ENCODE measurements at regions not wholly inside any gene's neighbourhood (a gene's known extent, or its start where the extent isn't known, plus 50 kb on each side); places are given as distances from the start of the nearest gene placed in this dataset.

GRCh38 chr3:22671848-22672247 lies 531.3 kb upstream of the UBE2E2 start:
- H3K9me3 Mint-ChIP-seq (ENCODE audit: low read depth, unreplicated experiment), result peaks cover 3% of the 10 kb centered on the region
- no peaks in the 10 kb centered on the region for H3K36me3 Mint-ChIP-seq (ENCODE audit: insufficient read depth, unreplicated experiment)
- no peak for TF ChIP-seq CTCF (IDR thresholded peaks at IDR 0.05; ENCODE audit: unreplicated experiment)
- DNase-seq, result no peak
- no TSS peak for BruUV-seq (replicated peaks)
- CTCF ChIA-PET, result no interaction called here
- H3K27ac Mint-ChIP-seq (ENCODE audit: unreplicated experiment), result no peak overlapping the region
- intact Hi-C loops (cut with micrococcal nuclease; ENCODE audit: unreplicated experiment), result loop anchor here (5.0 kb wide), 1 partner anchor 110 kb away; no protein-coding TSS in a partner anchor
- no peak overlapping the region for H3K4me3 Mint-ChIP-seq (ENCODE audit: low read depth, unreplicated experiment)
- H3K27me3 Mint-ChIP-seq (ENCODE audit: unreplicated experiment), result no peaks in the 10 kb centered on the region
- no peaks in the 10 kb centered on the region for H3K4me1 Mint-ChIP-seq (ENCODE audit: low read depth, unreplicated experiment)

- H3K27ac Mint-ChIP-seq (ENCODE audit: unreplicated experiment), result no peak overlapping the region
- H3K9me3 Mint-ChIP-seq (ENCODE audit: low read depth, unreplicated experiment), result peaks cover 7% of the 10 kb centered on the region
- H3K36me3 Mint-ChIP-seq (ENCODE audit: insufficient read depth, unreplicated experiment), result no peaks in the 10 kb centered on the region
- no peaks in the 10 kb centered on the region for H3K4me1 Mint-ChIP-seq (ENCODE audit: low read depth, unreplicated experiment)
- intact Hi-C loops (cut with micrococcal nuclease; ENCODE audit: unreplicated experiment), result loop anchor here (2.0 kb wide), 1 partner anchor 508 kb away; no protein-coding TSS in a partner anchor
- DNase-seq, result no peak
- no peaks in the 10 kb centered on the region for H3K27me3 Mint-ChIP-seq (ENCODE audit: unreplicated experiment)
- CTCF ChIA-PET, result no interaction called here
- BruUV-seq (replicated peaks), result no TSS peak
- TF ChIP-seq CTCF (IDR thresholded peaks at IDR 0.05; ENCODE audit: unreplicated experiment), result no peak
- no peak overlapping the region for H3K4me3 Mint-ChIP-seq (ENCODE audit: low read depth, unreplicated experiment)
Observed at GRCh38 chr3:22684739-22685138, 518.4 kb upstream of the UBE2E2 start.

GRCh38 chr3:22685597-22685996 lies 517.5 kb upstream of the UBE2E2 start:
- Mint-ChIP-seq H3K27ac (ENCODE audit: unreplicated experiment) (no peak overlapping the region), H3K27me3 (ENCODE audit: unreplicated experiment) (no peaks in the 10 kb centered on the region), H3K9me3 (ENCODE audit: low read depth, unreplicated experiment) (peaks cover 6% of the 10 kb centered on the region), H3K4me3 (ENCODE audit: low read depth, unreplicated experiment) (no peak overlapping the region), H3K36me3 (ENCODE audit: insufficient read depth, unreplicated experiment) (no peaks in the 10 kb centered on the region), H3K4me1 (ENCODE audit: low read depth, unreplicated experiment) (no peaks in the 10 kb centered on the region)
- no TSS peak for BruUV-seq (replicated peaks)
- intact Hi-C loops (cut with micrococcal nuclease; ENCODE audit: unreplicated experiment), result loop anchor here (2.0 kb wide), 1 partner anchor 509 kb away; no protein-coding TSS in a partner anchor
- CTCF ChIA-PET, result interaction anchor here (0.7 to 1.3 kb wide), 2 partner anchors 122 to 209 kb away, joined by 3 to 4 read pairs; no protein-coding TSS in a partner anchor
- peak; percentile 29 for DNase-seq
- no peak for TF ChIP-seq CTCF (IDR thresholded peaks at IDR 0.05; ENCODE audit: unreplicated experiment)

- no peak for TF ChIP-seq CTCF (IDR thresholded peaks at IDR 0.05; ENCODE audit: unreplicated experiment)
- CTCF ChIA-PET, result no interaction called here
- BruUV-seq (replicated peaks), result no TSS peak
- no peak overlapping the region for H3K4me3 Mint-ChIP-seq (ENCODE audit: low read depth, unreplicated experiment)
- H3K4me1 Mint-ChIP-seq (ENCODE audit: low read depth, unreplicated experiment), result no peaks in the 10 kb centered on the region
- no peaks in the 10 kb centered on the region for H3K27me3 Mint-ChIP-seq (ENCODE audit: unreplicated experiment)
- H3K36me3 Mint-ChIP-seq (ENCODE audit: insufficient read depth, unreplicated experiment), result no peaks in the 10 kb centered on the region
- H3K27ac Mint-ChIP-seq (ENCODE audit: unreplicated experiment), result no peak overlapping the region
- intact Hi-C loops (cut with micrococcal nuclease; ENCODE audit: unreplicated experiment), result no loop called here
- DNase-seq, result no peak
- H3K9me3 Mint-ChIP-seq (ENCODE audit: low read depth, unreplicated experiment), result no peaks in the 10 kb centered on the region
Observed at GRCh38 chr3:22691407-22691806, 511.7 kb upstream of the UBE2E2 start.

Data from Calu3 (cell line).